SK-N-DZ (cell line): ENCODE measurements at regions not wholly inside any gene's neighbourhood (a gene's known extent, or its start where the extent isn't known, plus 50 kb on each side); places are given as distances from the start of the nearest gene placed in this dataset.
"Not testable (repeated sequence)": the region's sequence is repeated elsewhere in the genome, so short reads cannot be mapped to it uniquely, and the experiment has no call there.

ENCODE experiments used
- DNase-seq: peaks from one replicate; pipeline ENCODE4 v3.0.0-alpha.2; 2015; ENCODE audit warnings: low spot score

DNA sequence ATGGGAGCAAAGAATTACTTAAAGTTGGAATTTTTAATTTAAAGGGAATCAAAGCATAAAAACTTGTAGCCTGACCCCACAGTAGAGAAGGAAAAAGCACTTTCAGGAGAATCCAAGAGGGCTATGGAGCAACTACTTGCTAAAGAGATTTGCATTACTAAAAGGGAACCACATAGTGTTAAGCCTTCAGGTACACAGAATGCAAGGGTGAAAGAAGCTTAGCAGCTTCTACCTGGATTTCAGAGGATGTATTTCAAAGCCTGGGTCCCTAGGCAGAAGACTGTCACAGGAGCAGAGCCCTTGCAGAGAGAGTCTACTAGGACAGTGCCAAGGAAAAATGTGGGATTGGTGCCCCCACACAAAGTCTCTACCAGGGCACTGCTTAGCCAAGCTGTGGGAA lies 575.0 kb downstream of the GBE1 start:
- no peak for DNase-seq

DNA sequence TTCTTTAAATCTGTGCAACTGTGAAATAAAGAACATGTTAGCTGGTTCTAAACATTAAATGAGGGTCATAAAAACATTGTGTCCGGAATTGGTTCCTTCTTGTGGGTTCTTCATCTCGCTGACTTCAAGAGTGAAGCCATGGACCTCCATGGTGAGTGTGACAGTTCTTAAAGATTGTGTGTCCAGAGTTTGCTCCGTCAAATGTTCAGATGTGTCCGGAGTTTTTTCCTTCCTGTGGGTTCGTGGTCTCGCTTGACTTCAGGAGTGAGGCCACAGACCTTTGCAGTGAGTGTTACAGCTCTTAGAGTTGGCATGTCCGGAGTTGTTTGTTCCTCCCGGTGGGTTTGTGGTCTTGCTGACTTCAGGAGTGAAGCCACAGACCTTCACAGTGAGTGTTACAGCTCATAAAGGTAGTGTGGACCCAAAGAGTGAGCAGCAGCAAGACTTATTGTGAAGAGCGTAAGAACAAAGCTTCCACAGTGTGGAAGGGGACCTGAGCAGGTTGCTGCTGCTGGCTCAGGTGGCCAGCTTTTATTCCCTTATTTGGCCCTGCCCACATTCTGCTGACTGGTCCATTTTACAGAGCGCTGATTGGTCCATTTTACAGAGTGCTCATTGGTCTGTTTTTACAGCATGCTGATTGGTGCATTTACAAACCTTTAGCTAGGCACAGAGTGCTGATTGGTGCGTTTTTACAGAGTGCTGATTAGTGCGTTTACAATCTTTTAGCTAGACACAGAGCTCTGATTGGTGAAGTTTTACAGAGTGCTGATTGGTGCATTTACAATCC lies 579.2 kb downstream of the GBE1 start:
- not testable (repeated sequence) for DNase-seq

DNA sequence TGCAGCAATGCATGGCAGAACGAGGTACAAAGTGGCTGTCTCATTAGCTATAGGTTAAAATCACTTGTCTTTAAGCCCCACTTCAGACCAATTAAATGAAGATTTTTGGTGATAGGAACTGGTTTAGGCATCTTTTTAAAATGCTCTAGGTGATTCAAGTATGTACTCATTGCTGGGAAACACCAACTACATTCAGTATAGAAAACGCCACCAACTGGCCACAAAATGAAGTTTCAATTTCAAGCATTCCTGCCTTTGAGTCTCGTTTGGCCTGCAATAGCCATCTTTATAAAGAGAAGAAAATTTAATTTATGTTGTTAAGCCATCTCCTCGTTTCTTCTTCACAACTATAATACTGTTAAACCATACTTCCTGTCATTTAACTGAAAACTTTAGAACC lies 587.9 kb downstream of the GBE1 start:
- DNase-seq: no peak

DNA sequence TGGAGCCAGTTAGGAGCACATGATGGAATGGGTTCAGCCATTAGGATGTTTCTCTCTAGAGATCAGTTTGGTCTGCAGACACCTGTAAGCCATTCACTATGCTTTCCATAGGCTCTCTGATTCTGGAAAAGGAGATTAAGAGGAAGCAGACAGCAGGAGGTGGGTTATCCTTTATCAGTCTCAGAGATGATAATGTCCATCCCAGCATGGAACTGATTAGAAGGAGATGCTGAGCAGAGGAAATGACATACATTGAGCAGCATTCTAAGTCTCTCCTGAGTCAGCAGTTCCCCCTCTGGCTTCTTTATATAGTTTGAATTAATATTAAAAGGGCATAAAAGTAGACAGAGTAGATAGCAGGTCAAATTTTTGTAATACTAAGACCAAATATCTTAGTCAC lies 591.1 kb downstream of the GBE1 start:
- no peak for DNase-seq

DNA sequence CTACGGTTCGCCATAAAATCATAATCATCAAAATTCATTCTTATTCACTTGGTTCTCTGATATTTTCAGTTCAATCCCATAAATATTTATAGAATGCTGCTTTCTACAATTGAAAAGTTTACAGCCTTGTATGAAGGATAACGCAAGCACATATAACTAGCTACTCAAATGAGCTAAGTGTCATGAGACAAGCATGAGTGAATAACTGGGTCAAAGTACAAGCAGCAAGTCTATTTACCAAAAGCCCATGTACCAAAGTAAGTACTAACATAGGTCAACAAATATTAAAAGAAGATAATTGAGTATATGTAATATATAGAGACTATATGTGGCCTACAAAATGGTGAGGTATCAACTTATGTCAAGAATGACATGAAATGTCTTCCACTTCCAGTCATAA lies 596.6 kb downstream of the GBE1 start:
- no peak for DNase-seq

DNA sequence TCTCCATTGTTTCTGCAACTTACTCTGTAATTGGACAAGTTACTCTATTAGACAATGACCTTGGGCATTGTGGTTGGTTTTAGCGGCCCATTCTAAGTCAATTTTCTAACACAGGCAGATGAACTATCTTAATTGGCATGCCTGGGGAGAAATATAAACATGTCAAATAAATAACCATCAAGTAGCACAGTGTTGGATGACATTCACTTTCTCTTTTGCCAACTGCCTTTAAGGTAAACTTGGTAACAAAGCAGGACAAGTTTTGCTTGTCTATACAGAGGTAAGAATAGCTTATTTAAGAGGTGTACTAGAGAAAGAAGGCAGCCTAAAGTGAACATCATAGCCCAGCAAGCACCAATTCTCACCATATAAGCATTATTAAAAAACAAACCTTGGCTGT lies 599.6 kb downstream of the GBE1 start:
- no peak for DNase-seq

DNA sequence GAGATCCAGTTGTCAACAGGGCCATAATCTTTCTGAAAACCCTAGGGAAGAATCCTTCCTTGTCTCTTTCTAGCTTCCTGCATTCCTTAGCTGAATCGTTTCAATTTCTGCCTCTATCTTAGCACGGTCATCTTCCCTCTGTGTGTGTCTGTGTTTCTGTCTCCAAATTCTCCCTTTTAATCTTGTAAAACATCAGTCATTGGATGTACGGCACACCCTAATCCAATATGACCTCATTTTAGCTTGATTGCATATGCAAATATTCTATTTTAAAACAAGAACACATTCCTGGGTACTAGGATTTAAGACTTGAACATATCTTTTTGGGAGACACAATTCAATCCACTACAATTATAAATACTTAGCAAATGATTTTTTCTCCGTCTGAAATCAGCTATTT lies 600.3 kb downstream of the GBE1 start:
- DNase-seq: no peak

DNA sequence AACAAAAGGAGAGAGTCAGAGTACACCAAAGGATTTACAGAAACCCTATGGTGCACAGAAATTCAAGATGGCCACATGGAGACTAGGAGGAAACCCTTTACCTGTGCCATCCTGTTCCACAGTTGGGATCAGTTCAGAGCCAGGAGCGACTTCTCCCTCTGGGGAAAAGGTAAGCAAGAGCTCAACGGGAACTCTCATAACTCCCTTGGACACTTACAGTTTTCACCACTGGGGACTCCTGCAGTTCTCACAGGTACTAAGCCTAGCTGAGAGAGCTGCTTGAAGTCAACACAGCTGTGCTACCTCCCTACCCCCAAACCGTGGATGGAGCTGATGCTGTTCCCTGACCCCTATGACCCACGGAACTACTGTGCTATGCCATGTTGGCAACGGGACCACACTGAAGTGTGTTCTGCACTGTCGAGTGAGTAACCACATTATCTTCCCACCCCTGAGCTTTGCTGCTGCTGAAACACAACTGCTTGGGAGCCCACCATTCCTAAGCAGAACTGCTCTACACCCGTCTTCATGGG lies 606.8 kb downstream of the GBE1 start:
- DNase-seq: peak; percentile 8

DNA sequence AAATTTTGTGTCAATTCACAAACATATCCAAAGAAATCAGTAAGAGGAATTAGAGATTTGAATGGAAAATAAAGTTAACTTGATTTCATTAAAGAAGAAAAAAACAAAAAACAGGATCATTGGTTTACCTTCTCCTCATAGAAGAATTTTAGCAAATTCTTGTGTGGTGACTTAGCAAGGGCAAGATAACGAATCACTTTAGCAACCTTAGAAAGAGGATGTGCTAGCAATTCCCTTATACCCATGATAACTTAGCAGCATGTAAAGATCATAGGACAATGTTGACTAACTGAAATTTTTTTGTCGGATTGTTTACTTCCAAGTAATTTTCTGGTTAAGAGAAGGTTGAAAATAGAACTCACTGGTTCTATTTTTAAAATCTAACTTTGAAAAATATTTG lies 609.3 kb downstream of the GBE1 start:
- DNase-seq: no peak

DNA sequence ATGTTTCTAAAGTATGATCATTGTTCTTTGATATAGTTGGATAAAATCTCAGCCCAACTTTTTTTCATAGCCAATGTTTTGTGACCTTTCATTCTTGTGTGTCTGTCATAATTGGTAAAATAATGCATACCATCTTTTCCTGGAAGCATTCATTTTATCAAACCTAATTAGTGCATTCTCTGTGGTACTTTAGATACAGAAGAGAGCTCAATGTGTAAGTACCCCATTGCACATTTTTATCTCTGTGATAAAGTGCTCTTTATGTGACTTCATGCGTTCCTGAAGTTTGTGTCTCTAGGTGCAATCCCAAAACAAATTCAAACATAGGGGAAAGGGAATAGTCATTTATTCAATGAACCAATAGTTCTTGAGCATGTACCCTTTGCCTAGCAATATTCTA lies 628.5 kb downstream of the GBE1 start:
- DNase-seq: no peak

DNA sequence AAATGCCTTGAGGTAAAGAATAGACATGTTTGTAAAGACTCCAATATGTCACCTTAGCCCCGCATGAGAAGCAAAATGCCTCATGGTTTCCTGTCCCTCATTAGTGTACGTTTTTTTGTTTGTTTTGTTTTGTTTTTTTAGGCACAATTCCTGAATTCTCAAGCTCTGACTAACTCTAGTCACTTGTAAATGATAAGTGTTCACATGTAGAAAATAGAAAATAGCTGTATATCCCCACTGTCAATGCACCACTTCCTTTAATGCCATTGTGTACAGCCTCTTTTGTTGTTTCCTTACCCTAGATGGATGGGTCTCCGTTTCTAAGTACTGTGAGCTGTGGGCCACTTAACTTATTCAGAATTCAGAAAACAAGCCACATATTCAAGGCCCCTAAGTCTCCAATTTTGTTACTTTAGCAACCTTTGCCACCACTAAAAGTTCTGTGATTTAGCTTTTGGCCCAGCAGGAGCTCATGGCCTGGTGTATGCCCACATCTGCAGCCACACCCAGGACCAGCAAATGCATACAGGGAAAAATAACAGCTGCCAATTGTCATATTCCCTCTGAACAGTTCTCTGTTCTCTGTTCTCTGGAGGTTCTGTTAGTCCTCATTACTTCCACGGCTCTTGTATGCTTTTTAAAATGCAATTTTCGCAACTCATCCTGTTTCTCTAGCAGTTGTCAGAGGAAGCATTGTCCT lies 655.5 kb downstream of the GBE1 start:
- no peak for DNase-seq

DNA sequence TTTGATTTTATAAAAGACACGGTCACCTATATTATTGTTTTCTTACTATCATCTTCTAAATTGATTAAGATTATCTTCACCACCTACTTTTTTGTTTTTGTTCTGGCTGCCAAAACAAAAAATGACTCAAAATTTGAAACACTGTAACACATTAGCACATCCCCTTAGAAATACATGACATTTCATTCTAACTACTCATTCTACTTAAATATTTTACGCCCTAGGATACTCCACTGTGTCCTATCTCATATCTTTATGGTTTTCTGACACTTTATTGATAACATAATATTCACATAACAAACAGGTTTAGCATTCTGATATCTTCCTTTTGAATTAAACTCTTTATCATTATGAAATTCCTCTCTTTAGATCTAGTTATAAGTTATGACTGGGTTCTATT lies 656.2 kb downstream of the GBE1 start:
- no peak for DNase-seq

DNA sequence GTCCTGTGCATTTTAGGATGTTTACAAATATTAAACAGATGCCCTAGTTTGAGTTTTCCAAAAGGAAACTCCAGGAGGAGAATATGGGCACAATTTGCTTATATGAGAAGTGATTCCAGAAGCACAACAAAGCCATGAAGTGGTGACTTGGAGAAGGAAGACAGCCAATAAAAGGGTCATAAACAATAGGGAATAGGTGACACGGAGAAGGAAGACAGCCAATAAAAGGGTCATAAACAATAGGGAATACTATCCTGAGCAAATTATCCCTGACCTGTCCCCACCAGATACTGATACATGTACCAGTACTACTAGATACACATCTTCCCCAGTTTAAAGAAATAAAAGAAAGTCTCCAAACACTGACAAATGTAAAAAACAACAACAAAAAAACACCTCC lies 663.6 kb downstream of the GBE1 start:
- no peak for DNase-seq

DNA sequence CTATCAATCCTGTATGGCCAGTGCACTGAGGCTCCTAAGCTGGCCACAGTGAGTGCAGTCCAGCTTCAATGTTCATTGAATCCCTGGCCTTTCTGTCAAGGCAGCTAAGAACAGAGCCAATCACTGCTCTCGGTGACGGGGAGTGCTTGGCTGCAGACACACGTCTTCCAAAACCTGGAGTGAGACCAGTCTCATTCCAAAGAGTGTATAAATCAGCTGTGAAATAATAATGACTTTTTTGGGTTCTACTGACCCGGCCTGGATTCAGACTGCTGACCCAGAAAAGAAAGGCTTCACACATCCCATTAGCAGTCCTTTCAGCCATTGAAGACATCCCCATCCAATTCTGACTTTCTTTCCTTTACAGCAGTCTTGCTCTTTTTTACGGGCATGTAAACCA lies 665.5 kb downstream of the GBE1 start:
- no peak for DNase-seq

DNA sequence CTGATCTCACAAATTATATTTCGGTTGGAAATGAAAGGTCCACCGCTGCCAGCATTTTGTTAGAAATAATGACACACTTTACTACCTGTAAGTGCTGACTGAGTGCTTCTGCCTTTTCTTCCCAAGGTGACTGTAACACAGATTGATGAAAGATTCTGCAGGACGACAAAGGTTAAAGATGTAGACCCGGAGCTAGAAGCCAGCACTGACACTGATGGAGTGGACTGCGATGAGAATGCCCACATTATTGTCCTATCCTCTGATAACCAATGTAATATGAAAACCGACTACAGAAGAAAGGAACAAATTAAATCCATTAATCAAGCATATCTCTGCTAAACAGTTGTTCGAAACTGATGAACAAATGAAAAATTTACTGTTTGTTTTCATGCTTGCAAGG lies 666.5 kb downstream of the GBE1 start:
- no peak for DNase-seq

DNA sequence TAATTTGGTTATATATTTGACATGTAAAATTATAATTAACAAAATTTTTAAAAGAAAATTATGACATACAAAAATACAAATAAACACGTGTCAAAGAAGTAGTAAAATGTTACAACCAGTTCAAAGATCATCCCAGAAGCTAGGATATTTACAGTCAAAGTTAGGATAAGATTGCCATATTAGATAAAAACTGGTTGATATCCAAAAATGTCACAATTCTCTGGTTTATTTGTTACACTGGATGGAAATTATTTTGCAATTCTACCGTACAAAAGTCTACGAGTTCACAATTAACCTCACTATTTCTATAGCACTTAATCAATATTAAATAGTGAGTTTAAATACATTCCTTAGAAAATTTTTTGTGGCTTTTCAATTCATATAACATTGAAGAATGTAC lies 673.8 kb downstream of the GBE1 start:
- DNase-seq: no peak

DNA sequence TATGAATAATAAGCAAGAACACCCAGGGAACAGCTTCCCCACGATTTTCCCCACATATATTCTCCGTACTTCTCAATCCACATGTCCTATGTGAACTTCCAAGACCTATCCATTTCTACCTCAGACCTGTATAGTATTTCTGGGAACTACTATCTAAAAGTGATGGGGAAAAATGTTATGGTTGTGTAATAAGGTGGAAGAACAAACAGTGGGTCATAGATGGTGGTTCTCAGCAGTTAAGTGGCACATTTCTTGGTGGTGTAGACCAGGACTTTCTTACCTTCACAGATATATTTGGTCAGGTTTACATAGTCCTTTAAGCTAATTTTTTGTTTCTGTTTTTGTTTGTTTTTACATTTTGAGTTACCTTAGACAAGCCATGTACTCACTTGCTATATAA lies 675.1 kb downstream of the GBE1 start:
- no peak for DNase-seq

DNA sequence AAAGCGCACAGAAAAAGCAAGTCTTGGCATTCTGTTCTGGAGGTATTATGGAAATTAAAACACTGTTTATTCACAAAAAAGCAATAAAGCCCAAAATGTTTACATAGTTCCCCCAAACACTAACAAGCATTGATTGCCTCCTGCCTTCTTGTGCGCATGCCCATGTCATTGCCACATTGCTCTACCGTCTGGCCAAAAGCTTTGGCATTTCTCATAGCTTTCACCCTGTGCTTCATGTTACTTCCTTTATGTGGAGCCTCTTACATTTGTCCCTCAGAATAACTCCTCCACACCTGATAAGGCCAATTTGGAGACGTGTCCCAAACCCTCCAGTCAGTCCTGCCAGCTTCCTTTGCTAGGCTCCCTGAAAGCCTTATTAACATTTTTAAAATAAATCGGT lies 680.8 kb downstream of the GBE1 start:
- no peak for DNase-seq

DNA sequence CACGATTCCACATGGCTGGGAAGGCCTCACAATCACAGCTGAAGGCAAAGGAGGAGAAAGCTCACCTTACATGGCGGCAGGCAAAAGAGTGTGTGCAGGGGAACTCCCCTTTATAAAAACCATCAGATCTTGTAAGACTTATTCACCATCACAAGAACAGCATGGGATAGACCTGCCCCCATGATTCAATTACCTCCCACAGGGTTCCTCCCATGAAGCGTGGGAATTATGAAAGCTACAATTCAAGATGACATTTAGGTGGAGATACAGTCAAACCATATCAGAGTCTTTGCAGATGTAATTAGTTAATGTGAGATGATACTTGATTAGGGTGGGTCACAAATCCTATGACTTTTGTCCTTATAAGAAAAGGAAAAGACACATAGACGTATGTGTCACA lies 688.9 kb downstream of the GBE1 start:
- DNase-seq: peak; percentile 54

DNA sequence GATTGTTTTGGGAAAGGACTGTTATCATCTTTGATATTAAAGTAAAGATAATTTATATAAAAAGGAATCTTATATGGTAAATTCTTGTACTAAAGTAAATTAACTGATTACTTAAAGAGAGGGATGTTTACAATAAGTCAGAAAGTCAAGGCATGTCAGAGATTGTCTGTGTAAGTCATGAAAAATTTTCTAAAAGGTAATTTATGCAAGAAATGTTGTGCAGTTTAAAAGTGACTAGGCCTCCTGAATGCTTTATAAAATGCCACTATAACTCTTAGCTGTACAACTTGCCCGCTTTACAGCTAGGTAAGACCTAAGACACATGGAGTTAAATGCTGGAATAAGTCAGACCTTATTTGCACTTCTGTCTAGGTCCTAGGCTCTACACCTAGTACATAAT lies 692.9 kb downstream of the GBE1 start:
- DNase-seq: no peak

DNA sequence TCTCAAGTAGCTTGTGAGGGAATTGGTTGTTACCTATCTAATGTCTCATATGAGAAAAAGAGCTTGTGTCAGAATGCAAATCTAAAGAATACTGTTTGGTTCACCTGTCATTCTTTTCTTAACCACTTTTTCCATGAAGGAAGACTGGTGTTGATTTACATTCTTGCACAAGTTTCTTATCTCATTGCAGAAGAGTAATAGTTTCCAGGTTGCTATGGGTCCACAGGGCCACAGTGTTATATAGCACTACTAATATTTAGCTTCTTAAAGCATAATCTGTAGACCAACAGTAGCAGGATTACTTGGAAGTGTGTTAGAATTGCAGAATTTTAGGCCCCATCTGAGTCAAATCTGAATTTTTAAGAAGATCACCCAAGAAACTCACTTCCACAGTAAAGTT lies 697.5 kb downstream of the GBE1 start:
- DNase-seq: no peak

DNA sequence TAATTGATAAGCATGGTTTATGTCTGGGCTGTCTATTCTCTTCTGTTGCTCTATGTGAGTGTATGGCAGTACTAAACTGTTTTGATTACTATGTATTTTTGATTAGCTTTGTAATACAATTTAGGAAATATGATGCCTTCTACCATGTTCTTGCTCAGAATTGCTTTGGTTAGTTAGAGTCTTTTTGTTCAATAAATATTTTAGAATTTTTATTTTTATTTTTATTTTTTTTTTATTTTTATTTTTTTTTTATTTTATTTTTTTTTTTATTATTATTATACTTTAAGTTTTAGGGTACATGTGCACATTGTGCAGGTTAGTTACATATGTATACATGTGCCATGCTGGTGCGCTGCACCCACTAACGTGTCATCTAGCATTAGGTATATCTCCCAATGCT lies 710.3 kb downstream of the GBE1 start:
- not testable (repeated sequence) for DNase-seq

DNA sequence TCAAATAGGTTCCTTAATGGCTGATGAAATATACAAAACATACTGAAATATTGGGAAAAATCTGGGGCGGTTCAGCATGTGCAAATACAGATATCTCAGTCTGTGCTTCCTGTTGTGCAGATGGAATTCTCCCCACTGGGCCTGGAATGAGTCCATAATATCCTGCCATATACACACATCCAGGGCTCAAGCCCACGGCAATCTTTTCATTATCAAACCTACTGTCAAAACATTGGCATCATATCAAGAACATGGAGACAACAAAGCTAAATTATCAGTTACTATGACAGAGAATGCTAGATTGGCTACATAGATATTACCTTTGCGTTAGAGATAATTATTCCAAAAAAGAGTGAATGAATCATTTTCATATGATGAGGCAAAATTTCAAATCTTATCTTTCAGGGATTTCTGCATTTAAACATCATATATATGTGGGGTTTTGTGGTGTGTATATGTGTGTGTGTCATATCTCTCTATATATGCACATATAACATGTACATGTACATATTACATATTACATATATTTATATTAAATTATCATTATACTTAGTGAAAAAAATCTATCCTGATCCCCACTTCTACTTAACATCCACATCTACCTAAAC lies 713.3 kb downstream of the GBE1 start:
- no peak for DNase-seq
